ENCODE measurements at regions not wholly inside any gene's neighbourhood (a gene's known extent, or its start where the extent isn't known, plus 50 kb on each side); places are given as distances from the start of the nearest gene placed in this dataset.

GRCh38 chr6:147700436-147701209 lies 192.1 kb downstream of the SAMD5 start:
- Histone ChIP-seq H4K20me1 (ENCODE audit: insufficient read depth, low read length) (no peaks in the 10 kb centered on the region), H3K9me3 (ENCODE audit: low read length) (no peaks in the 10 kb centered on the region), H3K9me2 (ENCODE audit: low read depth, low read length) (no peaks in the 10 kb centered on the region), H3K4me3 (ENCODE audit: low read depth, low read length, poor library complexity, severe bottlenecking) (no peak overlapping the region), H3K79me2 (ENCODE audit: insufficient read depth, low read length) (no peaks in the 10 kb centered on the region), H3K27ac (ENCODE audit: low read depth, low read length, poor library complexity, severe bottlenecking) (no peak overlapping the region), H3K4me1 (ENCODE audit: insufficient read depth, low read length, severe bottlenecking) (no peaks in the 10 kb centered on the region), H3K4me2 (ENCODE audit: low read length) (no peak overlapping the region), H3F3A (ENCODE audit: insufficient read depth, low read length) (no peaks in the 10 kb centered on the region), H3K27me3 (ENCODE audit: insufficient read depth, low read length) (no peaks in the 10 kb centered on the region), H3K9ac (ENCODE audit: low read length) (no peak overlapping the region), H2AFZ (ENCODE audit: low read length) (no peak overlapping the region), H3K36me3 (ENCODE audit: insufficient read depth, low read length) (no peaks in the 10 kb centered on the region)
- TF ChIP-seq EZH2 (IDR thresholded peaks at IDR 0.05; ENCODE audit: borderline replicate concordance, low read length) (no peak), CTCF (IDR thresholded peaks at IDR 0.05; ENCODE audit: low read length) (no peak)

- Histone ChIP-seq H3K79me2 (ENCODE audit: insufficient read depth, low read length) (no peaks in the 10 kb centered on the region), H3K4me1 (ENCODE audit: insufficient read depth, low read length, severe bottlenecking) (no peaks in the 10 kb centered on the region), H3K36me3 (ENCODE audit: insufficient read depth, low read length) (no peaks in the 10 kb centered on the region), H3K27me3 (ENCODE audit: insufficient read depth, low read length) (no peaks in the 10 kb centered on the region), H3F3A (ENCODE audit: insufficient read depth, low read length) (no peaks in the 10 kb centered on the region), H3K9me3 (ENCODE audit: low read length) (no peaks in the 10 kb centered on the region), H3K4me3 (ENCODE audit: low read depth, low read length, poor library complexity, severe bottlenecking) (no peak overlapping the region), H3K4me2 (ENCODE audit: low read length) (no peak overlapping the region), H3K9me2 (ENCODE audit: low read depth, low read length) (no peaks in the 10 kb centered on the region), H4K20me1 (ENCODE audit: insufficient read depth, low read length) (no peaks in the 10 kb centered on the region), H2AFZ (ENCODE audit: low read length) (no peak overlapping the region), H3K9ac (ENCODE audit: low read length) (no peak overlapping the region), H3K27ac (ENCODE audit: low read depth, low read length, poor library complexity, severe bottlenecking) (no peak overlapping the region)
- no peak for TF ChIP-seq EZH2 (IDR thresholded peaks at IDR 0.05; ENCODE audit: borderline replicate concordance, low read length)
- TF ChIP-seq CTCF (IDR thresholded peaks at IDR 0.05; ENCODE audit: low read length): no peak
Measured at GRCh38 chr6:147704691-147705090, 196.2 kb downstream of the SAMD5 start.

- Histone ChIP-seq H3F3A (ENCODE audit: insufficient read depth, low read length) (no peaks in the 10 kb centered on the region), H3K9me3 (ENCODE audit: low read length) (no peaks in the 10 kb centered on the region), H3K4me3 (ENCODE audit: low read depth, low read length, poor library complexity, severe bottlenecking) (no peak overlapping the region), H2AFZ (ENCODE audit: low read length) (no peak overlapping the region), H3K9me2 (ENCODE audit: low read depth, low read length) (no peaks in the 10 kb centered on the region), H3K36me3 (ENCODE audit: insufficient read depth, low read length) (no peaks in the 10 kb centered on the region), H3K4me2 (ENCODE audit: low read length) (no peak overlapping the region), H3K27me3 (ENCODE audit: insufficient read depth, low read length) (no peaks in the 10 kb centered on the region), H4K20me1 (ENCODE audit: insufficient read depth, low read length) (no peaks in the 10 kb centered on the region), H3K4me1 (ENCODE audit: insufficient read depth, low read length, severe bottlenecking) (no peaks in the 10 kb centered on the region), H3K9ac (ENCODE audit: low read length) (no peak overlapping the region), H3K27ac (ENCODE audit: low read depth, low read length, poor library complexity, severe bottlenecking) (no peak overlapping the region), H3K79me2 (ENCODE audit: insufficient read depth, low read length) (no peaks in the 10 kb centered on the region)
- no peak for TF ChIP-seq CTCF (IDR thresholded peaks at IDR 0.05; ENCODE audit: low read length)
- TF ChIP-seq EZH2 (IDR thresholded peaks at IDR 0.05; ENCODE audit: borderline replicate concordance, low read length): no peak
Measured at GRCh38 chr6:147707524-147707923, 199.0 kb downstream of the SAMD5 start.

Data from OCI-LY1 (cell line).